Liver (tissue), 8 donors: ENCODE measurements at regions not wholly inside any gene's neighbourhood (a gene's known extent, or its start where the extent isn't known, plus 50 kb on each side); places are given as distances from the start of the nearest gene placed in this dataset.

Source experiments
- DNase-seq: peaks from one replicate; pipeline ENCODE4 v3.0.0-alpha.2; 2017; ENCODE audit warnings: low spot score
- H3K27ac ChIP-seq, 2 donors: one replicate each; pipeline ENCODE4 v1.7.0; 2013; ENCODE audit warnings: inconsistent platforms in 2 of 2, low read length in 2 of 2, control low read depth in 1 of 2, low read depth in 1 of 2, mild to moderate bottlenecking in 1 of 2
- H3K27me3 ChIP-seq, 4 donors: one replicate each; pipeline versions ENCODE4 v1.6.1 to v1.7.0; 2013; ENCODE audit warnings: low read length in 3 of 4, inconsistent platforms in 1 of 4, mild to moderate bottlenecking in 1 of 4, moderate library complexity in 1 of 4; ENCODE audit not compliant: control insufficient read depth in 4 of 4, insufficient read depth in 4 of 4
- H3K36me3 ChIP-seq, 4 donors: one replicate each; pipeline versions ENCODE4 v1.6.1 to v1.7.0; 2013; ENCODE audit warnings: low read length in 3 of 4, mild to moderate bottlenecking in 3 of 4, low read depth in 1 of 4, moderate library complexity in 1 of 4; ENCODE audit not compliant: control insufficient read depth in 4 of 4, insufficient read depth in 3 of 4
- H3K4me1 ChIP-seq, 4 donors: one replicate each; pipeline versions ENCODE4 v1.6.1 to v1.7.0; 2013; ENCODE audit warnings: low read length in 3 of 4, mild to moderate bottlenecking in 3 of 4, moderate library complexity in 1 of 4; ENCODE audit not compliant: control insufficient read depth in 4 of 4, insufficient read depth in 4 of 4
- H3K4me3 ChIP-seq, 3 donors: one replicate each; pipeline versions ENCODE4 v1.6.1 to v1.7.0; 2013; ENCODE audit warnings: low read length in 3 of 3, control low read depth in 1 of 3, low read depth in 1 of 3, mild to moderate bottlenecking in 1 of 3
- H3K9ac ChIP-seq, 2 donors: one replicate each; pipeline ENCODE4 v1.7.0; 2013; ENCODE audit warnings: low read length in 2 of 2, mild to moderate bottlenecking in 2 of 2, moderate library complexity in 2 of 2, control low read depth in 1 of 2, low read depth in 1 of 2
- H3K9me3 ChIP-seq, 4 donors: one replicate each; pipeline versions ENCODE4 v1.6.1 to v1.7.0; 2013; ENCODE audit warnings: low read length in 3 of 4; ENCODE audit not compliant: control insufficient read depth in 4 of 4
- EGR1 ChIP-seq, 2 donors: IDR thresholded peaks; 2 replicates each; pipeline ENCODE4 v1.6.1; 2016 to 2018; ENCODE audit warnings: antibody characterized with exemption in 2 of 2, low read depth in 2 of 2
- FOXA1 ChIP-seq: IDR thresholded peaks from 2 replicates; pipeline ENCODE4 v1.6.1; 2016; ENCODE audit warnings: antibody characterized with exemption
- FOXA2 ChIP-seq: IDR thresholded peaks from 2 replicates; pipeline ENCODE4 v1.6.1; 2016; ENCODE audit warnings: antibody characterized with exemption
- GABPA ChIP-seq, 2 donors: IDR thresholded peaks in 1 of 2; conservative IDR thresholded peaks in 1 of 2; 2 replicates each; pipeline ENCODE4 v1.6.1; 2016; ENCODE audit warnings: antibody characterized with exemption in 2 of 2, mild to moderate bottlenecking in 1 of 2, moderate library complexity in 1 of 2
- HNF4A ChIP-seq, 2 donors: conservative IDR thresholded peaks; 2 replicates each; pipeline ENCODE4 v1.6.1; 2016; ENCODE audit warnings: antibody characterized with exemption in 2 of 2, mild to moderate bottlenecking in 2 of 2
- HNF4G ChIP-seq: IDR thresholded peaks from 2 replicates; pipeline ENCODE4 v1.6.1; 2016; ENCODE audit warnings: antibody characterized with exemption
- JUND ChIP-seq, 2 donors: IDR thresholded peaks; 2 replicates each; pipeline ENCODE4 v1.6.1; 2016; ENCODE audit warnings: antibody characterized with exemption in 2 of 2
- NR2F2 ChIP-seq: IDR thresholded peaks from 2 replicates; pipeline ENCODE4 v1.6.1; 2016; ENCODE audit warnings: antibody characterized with exemption
- RAD21 ChIP-seq, 2 donors: IDR thresholded peaks; 2 replicates each; pipeline ENCODE4 v1.6.1; 2016; ENCODE audit warnings: antibody characterized with exemption in 2 of 2, mild to moderate bottlenecking in 2 of 2
- RXRA ChIP-seq, 2 donors: IDR thresholded peaks; 2 replicates each; pipeline ENCODE4 v1.6.1; 2017 to 2018; ENCODE audit warnings: antibody characterized with exemption in 2 of 2, mild to moderate bottlenecking in 1 of 2
- SP1 ChIP-seq: IDR thresholded peaks from 2 replicates; pipeline ENCODE4 v1.6.1; 2018; ENCODE audit warnings: antibody characterized with exemption, mild to moderate bottlenecking
- TAF1 ChIP-seq: conservative IDR thresholded peaks from 2 replicates; pipeline ENCODE4 v1.6.1; 2016; ENCODE audit warnings: antibody characterized with exemption, mild to moderate bottlenecking
- YY1 ChIP-seq: IDR thresholded peaks from 2 replicates; pipeline ENCODE4 v1.6.1; 2016; ENCODE audit warnings: antibody characterized with exemption, mild to moderate bottlenecking
- WGBS: extraction: QIAGEN DNeasy Blood & Tissue Kit; methylation state at CpG from one replicate; pipeline ENCODE4 v1.1.7; 2013; 5-methylcytosine and 5-hydroxymethylcytosine counted together
- TF ChIP-seq, protein P1 (sequence below): IDR thresholded peaks from 2 replicates; pipeline ENCODE4 v1.6.1; 2016; ENCODE audit warnings: antibody characterized with exemption
- TF ChIP-seq, protein P2 (sequence below): IDR thresholded peaks from 2 replicates; pipeline ENCODE4 v1.6.1; 2016; ENCODE audit warnings: antibody characterized with exemption
- TF ChIP-seq, protein P3 (sequence below): IDR thresholded peaks from 2 replicates; pipeline ENCODE4 v1.6.1; 2016; ENCODE audit warnings: antibody characterized with exemption, mild to moderate bottlenecking
- TF ChIP-seq, protein P4 (sequence below): IDR thresholded peaks from 2 replicates; pipeline ENCODE4 v1.6.1; 2016; ENCODE audit warnings: antibody characterized with exemption
- TF ChIP-seq, protein P5 (sequence below): fragments of 150-350 bp; IDR thresholded peaks from 2 replicates; pipeline ENCODE4 v1.5.1; 2017; ENCODE audit warnings: improper control_type of control experiment, low read depth, low read length; ENCODE audit not compliant: missing input control
- donor health status: healthy.
- donor health status: healthy.
- donor health status: healthy.
- donor health status: healthy.
- donor health status: healthy.

DNA sequence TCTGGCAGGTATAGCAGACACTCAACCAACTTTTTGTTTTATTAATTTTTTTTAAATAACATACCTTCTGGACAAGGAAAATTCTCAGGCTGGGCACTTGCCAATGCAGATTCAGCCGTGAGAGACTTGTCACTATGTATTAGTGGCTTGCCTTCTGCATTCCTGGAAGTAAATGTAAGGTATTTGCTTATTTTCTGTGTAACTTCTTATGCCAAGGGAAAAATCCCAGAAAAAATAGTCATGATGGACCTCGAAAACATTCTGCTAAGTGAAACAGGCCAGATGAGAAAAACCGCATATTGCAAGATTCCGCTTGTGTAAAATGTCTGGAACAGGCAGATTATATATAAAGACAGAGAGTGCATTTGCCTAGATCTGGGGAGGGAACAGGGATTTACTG lies 260.3 kb upstream of the DAPK1 start:
- Histone ChIP-seq H3K36me3 (no peaks in the 10 kb centered on the region), H3K9ac (no peak overlapping the region), H3K9me3 (no peaks in the 10 kb centered on the region), H3K4me3 (no peak overlapping the region), H3K27me3 (peaks cover 0 to 3% (median 0%) of the 10 kb centered on the region in 4 donors), H3K4me1 (no peaks in the 10 kb centered on the region), H3K27ac (no peak overlapping the region)
- 91% methylated on average over 4 of the region's 4 CpGs for WGBS
- DNase-seq: no peak
- TF ChIP-seq HNF4A (conservative IDR thresholded peaks at IDR 0.05): no peak
- TF ChIP-seq, protein P1, sequence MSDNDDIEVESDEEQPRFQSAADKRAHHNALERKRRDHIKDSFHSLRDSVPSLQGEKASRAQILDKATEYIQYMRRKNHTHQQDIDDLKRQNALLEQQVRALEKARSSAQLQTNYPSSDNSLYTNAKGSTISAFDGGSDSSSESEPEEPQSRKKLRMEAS: no peak
- TF ChIP-seq, protein P2, sequence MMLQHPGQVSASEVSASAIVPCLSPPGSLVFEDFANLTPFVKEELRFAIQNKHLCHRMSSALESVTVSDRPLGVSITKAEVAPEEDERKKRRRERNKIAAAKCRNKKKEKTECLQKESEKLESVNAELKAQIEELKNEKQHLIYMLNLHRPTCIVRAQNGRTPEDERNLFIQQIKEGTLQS: no peak
- TF ChIP-seq FOXA1: no peak
- TF ChIP-seq SP1: no peak
- TF ChIP-seq JUND (IDR thresholded peaks at IDR 0.05): no peak
- no peak for TF ChIP-seq YY1
- TF ChIP-seq, protein P3, sequence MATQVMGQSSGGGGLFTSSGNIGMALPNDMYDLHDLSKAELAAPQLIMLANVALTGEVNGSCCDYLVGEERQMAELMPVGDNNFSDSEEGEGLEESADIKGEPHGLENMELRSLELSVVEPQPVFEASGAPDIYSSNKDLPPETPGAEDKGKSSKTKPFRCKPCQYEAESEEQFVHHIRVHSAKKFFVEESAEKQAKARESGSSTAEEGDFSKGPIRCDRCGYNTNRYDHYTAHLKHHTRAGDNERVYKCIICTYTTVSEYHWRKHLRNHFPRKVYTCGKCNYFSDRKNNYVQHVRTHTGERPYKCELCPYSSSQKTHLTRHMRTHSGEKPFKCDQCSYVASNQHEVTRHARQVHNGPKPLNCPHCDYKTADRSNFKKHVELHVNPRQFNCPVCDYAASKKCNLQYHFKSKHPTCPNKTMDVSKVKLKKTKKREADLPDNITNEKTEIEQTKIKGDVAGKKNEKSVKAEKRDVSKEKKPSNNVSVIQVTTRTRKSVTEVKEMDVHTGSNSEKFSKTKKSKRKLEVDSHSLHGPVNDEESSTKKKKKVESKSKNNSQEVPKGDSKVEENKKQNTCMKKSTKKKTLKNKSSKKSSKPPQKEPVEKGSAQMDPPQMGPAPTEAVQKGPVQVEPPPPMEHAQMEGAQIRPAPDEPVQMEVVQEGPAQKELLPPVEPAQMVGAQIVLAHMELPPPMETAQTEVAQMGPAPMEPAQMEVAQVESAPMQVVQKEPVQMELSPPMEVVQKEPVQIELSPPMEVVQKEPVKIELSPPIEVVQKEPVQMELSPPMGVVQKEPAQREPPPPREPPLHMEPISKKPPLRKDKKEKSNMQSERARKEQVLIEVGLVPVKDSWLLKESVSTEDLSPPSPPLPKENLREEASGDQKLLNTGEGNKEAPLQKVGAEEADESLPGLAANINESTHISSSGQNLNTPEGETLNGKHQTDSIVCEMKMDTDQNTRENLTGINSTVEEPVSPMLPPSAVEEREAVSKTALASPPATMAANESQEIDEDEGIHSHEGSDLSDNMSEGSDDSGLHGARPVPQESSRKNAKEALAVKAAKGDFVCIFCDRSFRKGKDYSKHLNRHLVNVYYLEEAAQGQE: no peak

DNA sequence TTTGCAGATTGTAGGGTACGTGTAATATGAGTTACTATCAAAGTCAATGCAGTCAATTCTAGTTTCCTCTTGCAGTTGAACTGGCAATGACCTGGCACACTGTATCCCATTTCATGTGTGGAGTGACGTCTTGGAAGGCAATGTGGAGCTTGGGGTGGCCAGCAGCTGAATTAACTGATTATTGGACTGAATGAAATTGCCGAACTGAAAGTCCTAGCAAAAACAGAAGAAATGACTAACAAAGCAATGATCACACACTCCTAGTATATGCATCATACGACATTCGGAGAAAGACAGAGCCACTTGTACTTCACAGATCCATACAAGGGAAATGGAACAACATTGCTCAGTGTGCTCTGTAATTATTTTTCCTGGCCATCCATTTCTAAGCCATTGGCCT lies 259.1 kb upstream of the DAPK1 start:
- no peaks in the 10 kb centered on the region for H3K9me3 ChIP-seq
- 87% methylated on average over 5 of the region's 5 CpGs for WGBS
- no peak for DNase-seq
- H3K4me3 ChIP-seq: no peak overlapping the region
- no peaks in the 10 kb centered on the region for H3K4me1 ChIP-seq
- peaks cover 0 to 3% (median 0%) of the 10 kb centered on the region in 4 donors for H3K27me3 ChIP-seq
- no peak overlapping the region for H3K9ac ChIP-seq
- H3K36me3 ChIP-seq: no peaks in the 10 kb centered on the region
- TF ChIP-seq EGR1 (IDR thresholded peaks at IDR 0.05; ENCODE audit: low read depth in 2 of 2): no peak
- no peak overlapping the region for H3K27ac ChIP-seq

DNA sequence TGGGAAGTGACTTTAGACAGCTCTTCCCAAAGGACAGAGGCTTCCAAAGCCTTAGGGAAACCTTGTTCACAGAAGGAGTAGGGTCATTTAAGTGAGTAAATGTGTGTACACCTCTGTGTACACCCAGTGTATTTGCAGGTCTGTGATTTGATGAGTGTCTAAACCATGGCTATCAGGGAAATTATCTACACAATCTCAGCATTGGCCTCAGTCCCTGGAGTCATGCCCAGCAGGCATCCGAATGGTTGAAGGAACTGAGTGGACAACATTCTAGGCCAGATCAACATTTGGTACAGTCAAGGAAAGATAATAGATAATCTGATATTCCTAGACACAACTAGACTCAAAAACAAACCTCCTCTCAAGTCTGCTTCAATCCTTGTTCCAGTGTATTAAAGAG lies 258.4 kb upstream of the DAPK1 start:
- H3K36me3 ChIP-seq: no peaks in the 10 kb centered on the region
- WGBS: 18% methylated on average over 1 of the region's 1 CpG
- no peak overlapping the region for H3K4me3 ChIP-seq
- H3K27me3 ChIP-seq: peaks cover 0 to 3% (median 0%) of the 10 kb centered on the region in 4 donors
- no peaks in the 10 kb centered on the region for H3K9me3 ChIP-seq
- H3K4me1 ChIP-seq: no peaks in the 10 kb centered on the region
- no peak for DNase-seq
- H3K27ac ChIP-seq: no peak overlapping the region
- H3K9ac ChIP-seq: no peak overlapping the region
- TF ChIP-seq, protein P4, sequence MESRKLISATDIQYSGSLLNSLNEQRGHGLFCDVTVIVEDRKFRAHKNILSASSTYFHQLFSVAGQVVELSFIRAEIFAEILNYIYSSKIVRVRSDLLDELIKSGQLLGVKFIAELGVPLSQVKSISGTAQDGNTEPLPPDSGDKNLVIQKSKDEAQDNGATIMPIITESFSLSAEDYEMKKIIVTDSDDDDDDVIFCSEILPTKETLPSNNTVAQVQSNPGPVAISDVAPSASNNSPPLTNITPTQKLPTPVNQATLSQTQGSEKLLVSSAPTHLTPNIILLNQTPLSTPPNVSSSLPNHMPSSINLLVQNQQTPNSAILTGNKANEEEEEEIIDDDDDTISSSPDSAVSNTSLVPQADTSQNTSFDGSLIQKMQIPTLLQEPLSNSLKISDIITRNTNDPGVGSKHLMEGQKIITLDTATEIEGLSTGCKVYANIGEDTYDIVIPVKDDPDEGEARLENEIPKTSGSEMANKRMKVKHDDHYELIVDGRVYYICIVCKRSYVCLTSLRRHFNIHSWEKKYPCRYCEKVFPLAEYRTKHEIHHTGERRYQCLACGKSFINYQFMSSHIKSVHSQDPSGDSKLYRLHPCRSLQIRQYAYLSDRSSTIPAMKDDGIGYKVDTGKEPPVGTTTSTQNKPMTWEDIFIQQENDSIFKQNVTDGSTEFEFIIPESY: no peak
- TF ChIP-seq FOXA1: no peak
- no peak for TF ChIP-seq RXRA (IDR thresholded peaks at IDR 0.05)
- TF ChIP-seq NR2F2: no peak
- no peak for TF ChIP-seq RAD21 (IDR thresholded peaks at IDR 0.05)
- no peak for TF ChIP-seq EGR1 (IDR thresholded peaks at IDR 0.05; ENCODE audit: low read depth in 2 of 2)
- no peak for TF ChIP-seq HNF4G
- TF ChIP-seq HNF4A (conservative IDR thresholded peaks at IDR 0.05): no peak
- TF ChIP-seq GABPA (IDR thresholded peaks at IDR 0.05 in 1 of 2, conservative IDR thresholded peaks at IDR 0.05 in 1 of 2): no peak
- no peak for TF ChIP-seq YY1
- TF ChIP-seq, protein P5, sequence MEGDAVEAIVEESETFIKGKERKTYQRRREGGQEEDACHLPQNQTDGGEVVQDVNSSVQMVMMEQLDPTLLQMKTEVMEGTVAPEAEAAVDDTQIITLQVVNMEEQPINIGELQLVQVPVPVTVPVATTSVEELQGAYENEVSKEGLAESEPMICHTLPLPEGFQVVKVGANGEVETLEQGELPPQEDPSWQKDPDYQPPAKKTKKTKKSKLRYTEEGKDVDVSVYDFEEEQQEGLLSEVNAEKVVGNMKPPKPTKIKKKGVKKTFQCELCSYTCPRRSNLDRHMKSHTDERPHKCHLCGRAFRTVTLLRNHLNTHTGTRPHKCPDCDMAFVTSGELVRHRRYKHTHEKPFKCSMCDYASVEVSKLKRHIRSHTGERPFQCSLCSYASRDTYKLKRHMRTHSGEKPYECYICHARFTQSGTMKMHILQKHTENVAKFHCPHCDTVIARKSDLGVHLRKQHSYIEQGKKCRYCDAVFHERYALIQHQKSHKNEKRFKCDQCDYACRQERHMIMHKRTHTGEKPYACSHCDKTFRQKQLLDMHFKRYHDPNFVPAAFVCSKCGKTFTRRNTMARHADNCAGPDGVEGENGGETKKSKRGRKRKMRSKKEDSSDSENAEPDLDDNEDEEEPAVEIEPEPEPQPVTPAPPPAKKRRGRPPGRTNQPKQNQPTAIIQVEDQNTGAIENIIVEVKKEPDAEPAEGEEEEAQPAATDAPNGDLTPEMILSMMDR: no peak
- TF ChIP-seq JUND (IDR thresholded peaks at IDR 0.05): no peak
- TF ChIP-seq TAF1: no peak
- TF ChIP-seq, protein P1: no peak
- TF ChIP-seq FOXA2: no peak
- TF ChIP-seq SP1: no peak
- TF ChIP-seq, protein P2: no peak
